Activated CD8-positive, alpha-beta T cell treated with anti-CD3 and anti-CD28 coated beads for 36 hours (primary cell): ENCODE measurements at regions not wholly inside any gene's neighbourhood (a gene's known extent, or its start where the extent isn't known, plus 50 kb on each side); places are given as distances from the start of the nearest gene placed in this dataset.

Source experiments
- ATAC-seq: fragments of 200-7000 bp; cut with Tn5 transposase; one replicate; pipeline ENCODE4 v1.10.0; 2021; ENCODE audit warnings: mild to moderate bottlenecking, moderate library complexity
- CTCF ChIA-PET: fragments of 350-600 bp; sonication (Branson Sonifier 250); formaldehyde crosslinking; loops from one replicate; lab custom pipeline; 2021; ENCODE audit warnings: antibody characterized with exemption; lab: Charles Lee
- POLR2A ChIA-PET: fragments of 350-600 bp; sonication (Branson Sonifier 250); formaldehyde crosslinking; loops from one replicate; lab custom pipeline; 2021; ENCODE audit warnings: antibody characterized with exemption; lab: Charles Lee
- DNase-seq: peaks from one replicate; pipeline ENCODE4 v3.0.0-alpha.2; 2020
- H3K27ac Mint-ChIP-seq: one replicate; pipeline ENCODE4 v1.8.0; 2021; ENCODE audit warnings: mild to moderate bottlenecking, mixed read lengths
- H3K27me3 Mint-ChIP-seq: one replicate; pipeline ENCODE4 v1.8.0; 2021; ENCODE audit warnings: mixed read lengths
- H3K36me3 Mint-ChIP-seq: one replicate; pipeline ENCODE4 v1.8.0; 2021; ENCODE audit warnings: low read depth, mixed read lengths
- H3K4me1 Mint-ChIP-seq: one replicate; pipeline ENCODE4 v1.8.0; 2021; ENCODE audit warnings: low read depth, mixed read lengths
- H3K4me3 Mint-ChIP-seq: one replicate; pipeline ENCODE4 v1.8.0; 2021; ENCODE audit warnings: mild to moderate bottlenecking, moderate library complexity, mixed read lengths
- H3K9me3 Mint-ChIP-seq: one replicate; pipeline ENCODE4 v1.8.0; 2021; ENCODE audit warnings: mixed read lengths
- CTCF ChIP-seq: fragments of 200-600 bp; IDR thresholded peaks from one replicate; pipeline ENCODE4 v1.8.0; 2022; ENCODE audit warnings: antibody characterized with exemption, mild to moderate bottlenecking
- intact Hi-C: fragments of 100-400 bp; cut with micrococcal nuclease; formaldehyde crosslinking; loops from one replicate; pipeline ENCODE4 v1.10.0; 2022

- no peak for ATAC-seq
- DNase-seq, result no peak
- ChIA-PET CTCF (no interaction called here), POLR2A (no interaction called here)
- Mint-ChIP-seq H3K4me1 (peaks cover 2% of the 10 kb centered on the region), H3K36me3 (no peaks in the 10 kb centered on the region), H3K27me3 (no peaks in the 10 kb centered on the region), H3K27ac (no peak overlapping the region), H3K4me3 (no peak overlapping the region), H3K9me3 (no peaks in the 10 kb centered on the region)
- intact Hi-C loops, result no loop called here
- TF ChIP-seq CTCF, result no peak
These were observed 292.3 kb upstream of the SPRY2 start for GRCh38 chr13:80633251-80633650.

DNA sequence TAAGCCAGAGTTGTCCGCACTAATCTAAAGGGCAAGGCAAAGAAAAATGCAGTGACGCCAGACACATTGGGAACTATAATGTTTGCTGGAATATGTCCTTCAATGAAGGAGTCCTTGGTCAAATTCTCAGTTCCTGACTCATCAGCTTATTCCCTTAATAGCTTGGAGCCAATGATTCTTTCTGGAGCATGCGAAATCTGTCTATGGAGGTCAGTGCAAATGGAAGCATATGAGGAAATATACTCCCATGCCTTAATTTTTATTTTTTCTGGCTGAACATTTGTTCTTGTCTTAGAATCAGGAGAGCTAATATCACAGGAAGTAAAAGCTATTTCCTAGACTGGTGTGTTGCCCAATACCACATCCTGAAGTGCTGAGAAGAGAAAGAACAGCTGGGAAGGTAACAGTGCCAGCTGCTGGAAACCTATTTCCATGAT lies 289.8 kb upstream of the SPRY2 start:
- no peaks in the 10 kb centered on the region for H3K36me3 Mint-ChIP-seq
- ATAC-seq (no peak), DNase-seq (no peak)
- no peaks in the 10 kb centered on the region for H3K9me3 Mint-ChIP-seq
- H3K4me3 Mint-ChIP-seq, result no peak overlapping the region
- intact Hi-C loops, result no loop called here
- H3K27me3 Mint-ChIP-seq, result no peaks in the 10 kb centered on the region
- ChIA-PET POLR2A (no interaction called here), CTCF (no interaction called here)
- no peak for TF ChIP-seq CTCF
- peaks cover 2% of the 10 kb centered on the region for H3K4me1 Mint-ChIP-seq
- H3K27ac Mint-ChIP-seq, result no peak overlapping the region

DNA sequence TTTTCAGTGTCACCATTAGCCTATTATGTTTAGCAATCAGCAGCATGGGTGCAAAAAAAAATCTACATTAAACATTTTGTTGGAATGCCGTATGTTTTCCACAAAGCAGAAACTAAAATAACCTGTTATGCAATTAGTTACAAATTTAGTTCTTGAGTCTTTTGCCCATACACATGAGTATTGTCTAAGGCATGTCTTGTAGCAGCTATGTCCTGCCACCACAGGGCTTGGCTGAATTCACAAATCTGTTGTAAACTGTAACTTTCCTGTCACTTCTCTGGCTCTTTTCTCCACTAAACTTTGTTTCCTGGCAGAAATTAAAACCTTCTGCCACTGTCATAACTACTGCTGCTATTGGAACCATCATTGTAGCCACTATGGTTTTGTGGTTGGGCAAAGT lies 277.9 kb upstream of the SPRY2 start:
- ChIA-PET POLR2A (no interaction called here), CTCF (no interaction called here)
- no peak for TF ChIP-seq CTCF
- H3K36me3 Mint-ChIP-seq, result no peaks in the 10 kb centered on the region
- H3K27me3 Mint-ChIP-seq, result no peaks in the 10 kb centered on the region
- no peak for ATAC-seq
- H3K9me3 Mint-ChIP-seq, result peaks cover 1% of the 10 kb centered on the region
- no peak overlapping the region for H3K4me3 Mint-ChIP-seq
- H3K27ac Mint-ChIP-seq, result no peak overlapping the region
- intact Hi-C loops, result no loop called here
- H3K4me1 Mint-ChIP-seq, result no peaks in the 10 kb centered on the region
- DNase-seq, result no peak

DNA sequence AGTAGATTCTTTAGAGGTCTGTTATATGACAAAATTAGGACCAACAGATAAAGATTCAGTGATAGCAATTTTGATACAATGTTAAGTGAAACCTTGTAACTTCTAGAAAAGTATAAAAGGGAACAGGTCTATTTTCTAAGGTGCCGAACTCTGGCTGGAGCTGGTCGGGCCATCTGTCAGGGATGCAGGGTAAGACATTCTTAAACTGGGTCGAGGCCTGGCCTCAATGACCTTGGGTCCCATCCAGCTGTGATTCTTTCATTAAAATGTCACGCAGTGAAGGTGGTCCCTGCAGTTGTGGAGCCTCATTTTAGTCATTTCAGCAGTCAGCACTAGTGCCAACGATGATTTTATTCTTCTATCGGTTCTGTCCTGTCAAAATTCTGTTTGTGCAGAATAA lies 271.9 kb upstream of the SPRY2 start:
- Mint-ChIP-seq H3K36me3 (no peaks in the 10 kb centered on the region), H3K27ac (no peak overlapping the region), H3K27me3 (no peaks in the 10 kb centered on the region), H3K9me3 (no peaks in the 10 kb centered on the region), H3K4me3 (no peak overlapping the region), H3K4me1 (no peaks in the 10 kb centered on the region)
- intact Hi-C loops, result no loop called here
- no peak for TF ChIP-seq CTCF
- ChIA-PET POLR2A (interaction anchor here (0.9 kb wide), 1 partner anchor 88 kb away, joined by 4 read pairs; no protein-coding TSS in a partner anchor), CTCF (no interaction called here)
- ATAC-seq (no peak), DNase-seq (no peak)

GRCh38 chr13:80611310-80611709 lies 270.4 kb upstream of the SPRY2 start:
- no peak for DNase-seq
- no peaks in the 10 kb centered on the region for H3K36me3 Mint-ChIP-seq
- no peak overlapping the region for H3K27ac Mint-ChIP-seq
- no peaks in the 10 kb centered on the region for H3K9me3 Mint-ChIP-seq
- CTCF ChIA-PET, result no interaction called here
- H3K27me3 Mint-ChIP-seq, result no peaks in the 10 kb centered on the region
- ATAC-seq, result no peak
- no peak overlapping the region for H3K4me3 Mint-ChIP-seq
- no peaks in the 10 kb centered on the region for H3K4me1 Mint-ChIP-seq
- POLR2A ChIA-PET, result no interaction called here
- intact Hi-C loops, result no loop called here
- TF ChIP-seq CTCF, result no peak
